ENCODE measurements at regions not wholly inside any gene's neighbourhood (a gene's known extent, or its start where the extent isn't known, plus 50 kb on each side); places are given as distances from the start of the nearest gene placed in this dataset.

DNA sequence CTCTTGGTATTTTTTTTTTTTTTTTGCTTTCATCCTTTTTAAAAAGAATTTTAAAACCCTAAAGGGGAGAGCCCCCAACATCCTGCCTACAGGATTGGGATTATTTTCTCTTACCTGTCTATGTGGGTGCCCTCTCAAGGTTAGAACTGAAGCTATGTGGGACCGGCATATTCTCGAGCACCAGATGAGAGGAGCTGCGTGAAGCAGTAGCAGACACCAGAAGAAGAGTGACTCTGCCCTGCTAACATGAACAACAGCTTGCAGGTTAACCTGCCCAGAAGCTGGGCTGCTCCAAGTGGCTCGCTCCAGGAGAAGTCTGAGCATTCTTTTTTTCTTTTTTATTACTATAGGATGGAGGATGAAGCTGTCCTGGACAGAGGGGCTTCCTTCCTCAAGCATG lies 102.6 kb upstream of the SLC4A4 start:
- no peak for DNase-seq
- Histone ChIP-seq H3K4me1 (ENCODE audit: control insufficient read depth, insufficient read depth, low read length) (peaks cover 24% of the 10 kb centered on the region), H3K4me3 (ENCODE audit: low read length) (no peak overlapping the region), H3K36me3 (ENCODE audit: control insufficient read depth, insufficient read depth, low read length) (no peaks in the 10 kb centered on the region), H3K27ac (ENCODE audit: low read length) (peak overlapping the region; percentile 74), H3K9me3 (replicated peaks; ENCODE audit: control insufficient read depth, low read depth, low read length) (no peaks in the 10 kb centered on the region), H3K27me3 (ENCODE audit: control insufficient read depth, insufficient read depth, low read length) (no peaks in the 10 kb centered on the region)
- 81% methylated on average over 3 of the region's 4 CpGs for WGBS (ENCODE audit: insufficient coverage)

DNA sequence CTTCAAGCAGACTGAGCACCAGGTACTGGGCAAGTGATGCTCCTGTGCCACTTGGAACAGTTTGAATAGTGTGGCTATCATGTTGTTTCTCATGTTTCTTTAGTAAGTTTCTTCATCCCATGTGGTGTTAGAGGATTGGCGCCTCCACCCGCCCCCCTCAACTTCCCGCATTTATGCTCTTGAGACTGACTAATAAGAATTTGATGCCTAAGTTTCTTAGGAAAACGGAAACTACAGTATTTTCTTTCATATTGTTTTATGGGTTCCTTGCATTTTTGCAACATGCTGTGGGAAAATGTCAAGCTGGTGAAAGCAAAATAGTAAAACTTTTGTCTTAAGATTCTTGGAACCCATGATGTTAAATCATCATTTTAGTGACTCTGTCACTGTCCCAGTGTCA lies 101.2 kb upstream of the SLC4A4 start:
- Histone ChIP-seq H3K27ac (ENCODE audit: low read length) (no peak overlapping the region), H3K9me3 (replicated peaks; ENCODE audit: control insufficient read depth, low read depth, low read length) (no peaks in the 10 kb centered on the region), H3K4me1 (ENCODE audit: control insufficient read depth, insufficient read depth, low read length) (peaks cover 11% of the 10 kb centered on the region), H3K4me3 (ENCODE audit: low read length) (no peak overlapping the region), H3K27me3 (ENCODE audit: control insufficient read depth, insufficient read depth, low read length) (no peaks in the 10 kb centered on the region), H3K36me3 (ENCODE audit: control insufficient read depth, insufficient read depth, low read length) (no peaks in the 10 kb centered on the region)
- no CpG with 5 or more reads among the region's 4 CpGs for WGBS (ENCODE audit: insufficient coverage)
- no peak for DNase-seq

DNA sequence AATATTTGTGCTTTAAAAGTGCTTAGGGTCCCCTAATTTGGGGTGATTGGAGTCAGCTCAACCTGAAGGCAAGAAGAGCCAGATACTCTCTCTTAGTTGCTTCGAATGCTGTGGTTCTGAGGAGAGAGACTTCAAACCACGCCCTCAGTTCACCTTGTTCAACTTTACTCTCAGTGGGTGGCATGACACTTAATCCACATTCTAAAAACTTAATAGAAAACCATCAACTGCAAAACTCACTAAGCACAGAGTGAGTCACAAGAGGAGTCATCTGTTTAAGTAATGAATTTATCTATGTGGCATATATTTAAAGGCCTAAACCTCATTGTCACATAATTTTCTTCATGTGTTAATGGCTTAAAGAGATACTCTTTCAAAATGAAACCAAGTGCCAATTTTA lies 99.5 kb upstream of the SLC4A4 start:
- Histone ChIP-seq H3K4me3 (ENCODE audit: low read length) (no peak overlapping the region), H3K36me3 (ENCODE audit: control insufficient read depth, insufficient read depth, low read length) (no peaks in the 10 kb centered on the region), H3K9me3 (replicated peaks; ENCODE audit: control insufficient read depth, low read depth, low read length) (no peaks in the 10 kb centered on the region), H3K27me3 (ENCODE audit: control insufficient read depth, insufficient read depth, low read length) (no peaks in the 10 kb centered on the region), H3K27ac (ENCODE audit: low read length) (no peak overlapping the region), H3K4me1 (ENCODE audit: control insufficient read depth, insufficient read depth, low read length) (peaks cover 10% of the 10 kb centered on the region)
- WGBS (ENCODE audit: insufficient coverage): no CpG with 5 or more reads among the region's 2 CpGs
- DNase-seq: no peak

DNA sequence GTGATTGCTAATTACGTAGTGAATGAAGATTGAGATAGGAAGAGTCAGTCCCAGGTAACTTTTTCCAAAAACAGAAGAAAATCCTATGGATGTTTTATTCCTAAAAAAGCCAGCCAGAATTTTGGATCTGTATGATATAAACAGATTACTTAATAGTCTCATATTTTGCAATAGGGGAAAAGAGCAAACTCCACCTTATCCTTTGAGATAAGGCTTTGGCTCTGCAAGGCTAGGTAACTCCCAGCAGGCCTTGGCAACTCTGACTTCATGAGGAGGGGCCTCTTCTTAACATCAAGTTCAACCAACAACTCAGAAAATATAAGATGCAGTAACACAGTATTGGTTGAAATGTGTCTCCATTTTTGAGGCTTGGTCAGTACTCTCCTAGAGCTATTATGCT lies 98.7 kb upstream of the SLC4A4 start:
- Histone ChIP-seq H3K27ac (ENCODE audit: low read length) (no peak overlapping the region), H3K4me3 (ENCODE audit: low read length) (no peak overlapping the region), H3K4me1 (ENCODE audit: control insufficient read depth, insufficient read depth, low read length) (peaks cover 7% of the 10 kb centered on the region), H3K36me3 (ENCODE audit: control insufficient read depth, insufficient read depth, low read length) (no peaks in the 10 kb centered on the region), H3K27me3 (ENCODE audit: control insufficient read depth, insufficient read depth, low read length) (no peaks in the 10 kb centered on the region), H3K9me3 (replicated peaks; ENCODE audit: control insufficient read depth, low read depth, low read length) (no peaks in the 10 kb centered on the region)
- WGBS (ENCODE audit: insufficient coverage): no CpG with 5 or more reads among the region's 1 CpG
- DNase-seq: no peak

DNA sequence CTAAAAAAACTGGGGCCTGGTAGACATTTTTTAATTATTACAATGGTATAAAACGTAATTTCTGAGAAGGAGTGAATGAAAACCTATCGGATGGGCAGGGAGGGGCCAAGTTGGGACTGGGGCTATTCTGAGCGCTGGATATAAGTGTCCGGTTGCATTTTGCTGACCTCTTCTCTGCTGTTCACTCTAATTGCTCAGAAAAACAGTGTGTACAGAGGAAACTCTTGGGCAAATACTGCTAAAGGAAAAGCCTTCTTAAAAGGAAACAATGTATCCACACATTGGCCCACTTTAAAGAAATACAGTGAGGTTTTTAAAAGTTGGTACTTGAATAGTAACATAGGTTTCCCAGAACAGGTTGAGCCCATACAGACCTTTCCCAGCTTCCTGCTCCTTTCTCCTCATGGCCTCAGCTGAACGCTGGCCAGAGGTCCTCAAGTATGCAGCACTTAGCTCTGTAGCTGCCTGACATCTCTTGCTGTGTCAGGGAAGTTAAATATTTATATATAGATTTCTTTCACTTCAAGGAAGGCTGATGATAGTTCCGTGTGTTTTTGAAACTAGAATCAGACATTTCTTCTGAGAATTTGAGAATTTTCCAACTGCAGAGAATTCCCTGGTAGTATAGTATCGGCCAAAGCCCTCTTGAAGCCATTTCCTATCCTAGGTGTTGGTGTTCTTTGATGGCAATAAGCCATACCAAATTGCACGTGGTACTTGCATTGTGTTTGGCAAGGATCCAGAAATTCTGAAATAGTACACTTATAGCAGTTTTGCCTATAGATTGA lies 97.1 kb upstream of the SLC4A4 start:
- 100% methylated on average over 3 of the region's 8 CpGs for WGBS (ENCODE audit: insufficient coverage)
- peak; percentile 64 for DNase-seq
- Histone ChIP-seq H3K9me3 (replicated peaks; ENCODE audit: control insufficient read depth, low read depth, low read length) (no peaks in the 10 kb centered on the region), H3K36me3 (ENCODE audit: control insufficient read depth, insufficient read depth, low read length) (no peaks in the 10 kb centered on the region), H3K27me3 (ENCODE audit: control insufficient read depth, insufficient read depth, low read length) (no peaks in the 10 kb centered on the region), H3K4me1 (ENCODE audit: control insufficient read depth, insufficient read depth, low read length) (no peaks in the 10 kb centered on the region), H3K4me3 (ENCODE audit: low read length) (no peak overlapping the region), H3K27ac (ENCODE audit: low read length) (peak overlapping the region; percentile 75)

DNA sequence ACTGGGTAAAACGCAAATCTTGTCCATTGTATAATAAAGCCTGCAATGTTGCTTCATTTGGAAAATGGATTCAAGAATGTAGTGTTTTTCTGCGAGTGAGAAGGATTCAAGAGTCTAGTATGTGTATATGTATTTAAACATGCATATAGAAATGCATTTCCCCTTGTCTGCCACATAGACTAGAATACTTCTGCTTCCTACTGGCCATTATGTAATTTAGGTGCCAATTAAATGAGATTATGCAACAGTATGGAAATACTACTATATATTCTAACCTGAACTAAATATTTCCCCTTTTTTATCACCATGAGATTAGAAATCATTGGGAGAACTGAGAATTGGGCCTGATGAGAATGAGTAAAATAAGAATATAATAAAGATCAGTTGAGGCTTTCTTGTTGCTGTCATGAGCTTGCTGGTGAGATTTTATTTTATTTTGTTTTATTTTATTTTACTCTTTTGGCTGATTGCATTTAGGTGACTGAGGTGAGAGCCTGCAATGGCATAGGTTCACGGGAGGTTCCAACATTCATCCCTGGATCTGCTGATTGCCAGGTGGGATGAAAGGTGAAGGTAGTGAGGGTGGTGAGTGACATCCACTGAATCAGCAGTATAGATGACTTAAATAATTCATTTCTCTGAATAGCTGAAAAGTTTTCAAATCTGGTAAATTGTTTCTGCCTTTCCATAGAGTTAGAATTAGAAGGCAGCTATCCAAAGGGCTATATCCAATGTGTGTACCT lies 95.6 kb upstream of the SLC4A4 start:
- H3K27me3 ChIP-seq (ENCODE audit: control insufficient read depth, insufficient read depth, low read length): no peaks in the 10 kb centered on the region
- no peaks in the 10 kb centered on the region for H3K36me3 ChIP-seq (ENCODE audit: control insufficient read depth, insufficient read depth, low read length)
- no peak overlapping the region for H3K27ac ChIP-seq (ENCODE audit: low read length)
- WGBS (ENCODE audit: insufficient coverage): 86% methylated on average over 1 of the region's 3 CpGs
- H3K4me3 ChIP-seq (ENCODE audit: low read length): no peak overlapping the region
- no peak for DNase-seq
- no peaks in the 10 kb centered on the region for H3K4me1 ChIP-seq (ENCODE audit: control insufficient read depth, insufficient read depth, low read length)
- H3K9me3 ChIP-seq (replicated peaks; ENCODE audit: control insufficient read depth, low read depth, low read length): no peaks in the 10 kb centered on the region

DNA sequence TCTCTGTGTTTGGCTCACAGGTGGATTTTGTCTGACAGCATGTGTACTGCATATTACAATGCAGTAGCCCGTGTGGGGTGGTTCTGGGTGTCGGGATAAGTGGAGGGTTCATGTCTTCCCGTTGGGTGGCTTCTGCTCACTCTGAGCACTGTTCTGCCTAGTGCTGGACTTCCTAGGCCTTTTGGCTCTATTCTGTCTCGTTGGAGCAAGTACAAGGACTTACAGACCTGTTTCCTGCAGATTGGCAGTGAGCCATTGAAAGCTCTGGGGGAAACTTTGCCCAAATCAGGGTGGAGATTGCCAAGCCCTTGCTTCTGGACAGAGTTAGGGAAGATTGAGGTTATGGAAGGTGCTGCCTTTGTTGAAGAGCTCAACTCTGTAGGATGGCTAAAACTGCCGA lies 91.1 kb upstream of the SLC4A4 start:
- Histone ChIP-seq H3K27ac (ENCODE audit: low read length) (no peak overlapping the region), H3K9me3 (replicated peaks; ENCODE audit: control insufficient read depth, low read depth, low read length) (no peaks in the 10 kb centered on the region), H3K36me3 (ENCODE audit: control insufficient read depth, insufficient read depth, low read length) (no peaks in the 10 kb centered on the region), H3K4me3 (ENCODE audit: low read length) (no peak overlapping the region), H3K27me3 (ENCODE audit: control insufficient read depth, insufficient read depth, low read length) (no peaks in the 10 kb centered on the region), H3K4me1 (ENCODE audit: control insufficient read depth, insufficient read depth, low read length) (no peaks in the 10 kb centered on the region)
- 85% methylated on average over 5 of the region's 5 CpGs for whole genome bisulfite sequencing (ENCODE audit: insufficient coverage)
- no peak for DNase-seq

DNA sequence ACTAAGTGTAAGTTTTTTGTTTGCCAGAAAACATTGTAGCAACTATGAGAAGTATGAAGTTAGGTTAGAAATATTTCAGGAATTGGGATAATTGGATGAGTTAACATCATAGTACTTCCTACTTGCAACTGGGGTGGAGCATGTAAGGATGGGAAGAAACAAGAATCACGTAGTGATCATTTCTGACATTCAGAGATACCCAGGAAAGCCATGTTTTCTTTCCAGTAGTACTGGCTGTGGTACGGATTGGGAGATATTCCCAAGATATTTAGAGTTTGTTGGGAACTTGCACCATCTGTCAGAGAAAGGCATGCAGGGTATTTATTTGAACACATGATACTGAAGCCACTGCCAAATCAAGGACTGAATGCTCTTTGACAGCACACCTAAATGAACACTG lies 87.6 kb upstream of the SLC4A4 start:
- peaks cover 1% of the 10 kb centered on the region for H3K4me1 ChIP-seq (ENCODE audit: control insufficient read depth, insufficient read depth, low read length)
- WGBS (ENCODE audit: insufficient coverage): 50% methylated on average over 2 of the region's 2 CpGs

DNA sequence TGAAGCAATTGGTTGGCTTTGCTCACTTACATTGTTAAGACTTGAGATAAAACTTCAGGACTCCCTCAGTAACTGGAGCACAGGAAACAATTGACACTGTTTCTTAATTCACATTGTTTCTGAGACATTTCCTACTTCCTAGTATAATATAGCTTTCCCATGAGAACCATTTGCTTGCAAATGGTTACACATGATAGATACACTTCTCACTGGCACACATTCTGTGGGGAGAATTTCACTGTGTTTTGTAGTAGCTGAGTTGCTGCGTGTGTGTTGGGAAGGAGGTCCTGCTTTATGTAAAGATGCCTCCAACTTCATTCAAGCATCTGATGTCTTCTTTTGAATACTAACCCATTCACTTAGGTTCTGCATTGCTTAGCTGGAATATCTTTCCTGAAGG lies 85.3 kb upstream of the SLC4A4 start:
- Histone ChIP-seq H3K4me3 (ENCODE audit: low read length) (no peak overlapping the region), H3K27me3 (ENCODE audit: control insufficient read depth, insufficient read depth, low read length) (no peaks in the 10 kb centered on the region), H3K36me3 (ENCODE audit: control insufficient read depth, insufficient read depth, low read length) (no peaks in the 10 kb centered on the region), H3K9me3 (replicated peaks; ENCODE audit: control insufficient read depth, low read depth, low read length) (no peaks in the 10 kb centered on the region), H3K4me1 (ENCODE audit: control insufficient read depth, insufficient read depth, low read length) (peaks cover 2% of the 10 kb centered on the region), H3K27ac (ENCODE audit: low read length) (no peak overlapping the region)
- DNase-seq: no peak
- WGBS (ENCODE audit: insufficient coverage): no CpG with 5 or more reads among the region's 1 CpG

More for the DNA sequence above, 87.6 kb upstream of the SLC4A4 start:
- no peaks in the 10 kb centered on the region for H3K27me3 ChIP-seq (ENCODE audit: control insufficient read depth, insufficient read depth, low read length)
- no peaks in the 10 kb centered on the region for H3K9me3 ChIP-seq (replicated peaks; ENCODE audit: control insufficient read depth, low read depth, low read length)
- DNase-seq: peak; percentile 44
- no peaks in the 10 kb centered on the region for H3K36me3 ChIP-seq (ENCODE audit: control insufficient read depth, insufficient read depth, low read length)
- no peak overlapping the region for H3K27ac ChIP-seq (ENCODE audit: low read length)
- H3K4me3 ChIP-seq (ENCODE audit: low read length): no peak overlapping the region

DNA sequence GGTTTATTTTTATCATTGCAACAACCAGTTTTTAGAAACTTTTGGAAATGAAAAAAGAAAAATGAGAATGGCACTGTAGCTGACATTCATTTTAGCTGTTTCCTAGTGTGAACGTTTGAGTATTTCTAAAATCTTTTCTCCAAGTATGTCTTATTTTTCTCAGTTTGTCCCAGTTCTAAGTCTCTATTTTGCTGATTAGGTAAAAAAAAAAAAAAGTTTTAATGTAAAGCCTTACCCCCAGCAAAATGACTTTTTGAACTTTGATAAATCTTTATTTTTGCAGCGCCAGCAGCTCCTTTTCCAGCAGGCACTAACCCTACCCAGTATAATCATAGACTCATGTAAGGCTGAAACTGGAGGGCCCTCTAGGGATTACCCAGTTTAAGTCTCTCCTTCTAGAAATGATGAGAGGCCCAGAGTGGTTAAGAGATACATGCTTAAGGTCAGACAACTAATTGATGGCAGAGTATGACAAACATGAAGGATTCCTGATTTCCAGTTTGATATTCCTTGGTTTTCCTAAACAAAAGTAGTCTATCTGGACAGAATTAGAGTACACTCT lies 84.3 kb upstream of the SLC4A4 start:
- Histone ChIP-seq H3K27ac (ENCODE audit: low read length) (no peak overlapping the region), H3K9me3 (replicated peaks; ENCODE audit: control insufficient read depth, low read depth, low read length) (no peaks in the 10 kb centered on the region), H3K36me3 (ENCODE audit: control insufficient read depth, insufficient read depth, low read length) (no peaks in the 10 kb centered on the region), H3K27me3 (ENCODE audit: control insufficient read depth, insufficient read depth, low read length) (no peaks in the 10 kb centered on the region), H3K4me1 (ENCODE audit: control insufficient read depth, insufficient read depth, low read length) (peaks cover 10% of the 10 kb centered on the region), H3K4me3 (ENCODE audit: low read length) (no peak overlapping the region)
- no CpG with 5 or more reads among the region's 2 CpGs for WGBS (ENCODE audit: insufficient coverage)
- no peak for DNase-seq

All from muscle of leg (tissue), 3 donors.